ENCODE measurements at regions not wholly inside any gene's neighbourhood (a gene's known extent, or its start where the extent isn't known, plus 50 kb on each side); places are given as distances from the start of the nearest gene placed in this dataset.
A peak's percentile ranks its signal among the peaks of the same experiment; 100 is the strongest.

GRCh38 chr6:26194329-26194701 is 107.1 kb downstream of the HFE start:
- no peak overlapping the region for H3K4me3 ChIP-seq (ENCODE audit: control insufficient read depth in 1 of 2, extremely low read depth in 1 of 2, low read length in 1 of 2)
- Mint-ChIP-seq H3K36me3 (no peaks in the 10 kb centered on the region), H3K4me1 (peaks cover 29 to 50% (median 34%) of the 10 kb centered on the region in 3 donors), H3K9me3 (no peaks in the 10 kb centered on the region), H3K27me3 (no peaks in the 10 kb centered on the region), H3K4me3 (peak overlapping the region; percentile 34 to 98 (median 97)), H3K27ac (peak overlapping the region; percentile 93 to 98)
- WGBS (ENCODE audit: insufficient coverage) = no CpG with 5 or more reads among the region's 3 CpGs
- peaks cover 9 to 20% of the 10 kb centered on the region in 2 experiments for H3K4me1 ChIP-seq (ENCODE audit: control insufficient read depth in 1 of 2, extremely low read depth in 1 of 2, insufficient read depth in 2 of 2, low read length in 2 of 2)
- ATAC-seq (replicated peaks in 1 of 4) (no peak), DNase-seq (no peak)
- no peaks in the 10 kb centered on the region for H3K36me3 ChIP-seq (ENCODE audit: control insufficient read depth in 2 of 2, extremely low read depth in 1 of 2, insufficient read depth in 1 of 2, low read length in 1 of 2)
- CTCF ChIA-PET = interaction anchor here (1.0 to 6.4 kb wide), 6 partner anchors 11 to 57 kb away, joined by 3 to 73 read pairs (median 8); a partner anchor contains a TSS
- no peaks in the 10 kb centered on the region for H3K9me3 ChIP-seq
- no peaks in the 10 kb centered on the region for H3K27me3 ChIP-seq (replicated peaks in 1 of 2; ENCODE audit: control insufficient read depth in 2 of 2, extremely low read depth in 1 of 2, insufficient read depth in 2 of 2, low read length in 1 of 2)
- peak overlapping the region; percentile 85 for H3K27ac ChIP-seq (ENCODE audit: low read length)
- POLR2A ChIA-PET = interaction anchor here (0.6 to 9.1 kb wide), 17 partner anchors 11 to 1673 kb away, joined by 3 to 526 read pairs (median 7); a partner anchor contains a TSS

- ATAC-seq (replicated peaks in 1 of 4) = no peak
- H3K36me3 ChIP-seq (ENCODE audit: control insufficient read depth in 2 of 2, extremely low read depth in 1 of 2, insufficient read depth in 1 of 2, low read length in 1 of 2) = no peaks in the 10 kb centered on the region
- ChIA-PET CTCF (interaction anchor here (0.6 to 6.4 kb wide), 8 partner anchors 11 to 98 kb away, joined by 3 to 73 read pairs (median 17); a partner anchor contains a TSS), POLR2A (interaction anchor here (0.5 to 9.1 kb wide), 27 partner anchors 10 to 1699 kb away, joined by 3 to 526 read pairs (median 5); a partner anchor contains a TSS)
- no peaks in the 10 kb centered on the region for H3K27me3 ChIP-seq (replicated peaks in 1 of 2; ENCODE audit: control insufficient read depth in 2 of 2, extremely low read depth in 1 of 2, insufficient read depth in 2 of 2, low read length in 1 of 2)
- H3K9me3 Mint-ChIP-seq = no peaks in the 10 kb centered on the region
- H3K27me3 Mint-ChIP-seq = no peaks in the 10 kb centered on the region
- peaks cover 8 to 22% of the 10 kb centered on the region in 2 experiments for H3K4me1 ChIP-seq (ENCODE audit: control insufficient read depth in 1 of 2, extremely low read depth in 1 of 2, insufficient read depth in 2 of 2, low read length in 2 of 2)
- H3K27ac ChIP-seq (ENCODE audit: low read length) = peak overlapping the region; percentile 85
- H3K9me3 ChIP-seq = no peaks in the 10 kb centered on the region
- no peaks in the 10 kb centered on the region for H3K36me3 Mint-ChIP-seq
- H3K4me1 Mint-ChIP-seq = peaks cover 29 to 51% (median 37%) of the 10 kb centered on the region in 3 donors
- WGBS (ENCODE audit: insufficient coverage) = 0% methylated on average over 1 of the region's 8 CpGs
- peak overlapping the region; percentile 95 to 98 (median 97) for H3K4me3 Mint-ChIP-seq
- H3K4me3 ChIP-seq (ENCODE audit: control insufficient read depth in 1 of 2, extremely low read depth in 1 of 2, low read length in 1 of 2) = peak overlapping the region; percentile 79 to 99
- no peak for DNase-seq
- H3K27ac Mint-ChIP-seq = peak overlapping the region; percentile 93 to 98
Measured at GRCh38 chr6:26194816-26195375, 107.7 kb downstream of the HFE start.

- Histone ChIP-seq H3K27me3 (replicated peaks in 1 of 2; ENCODE audit: control insufficient read depth in 2 of 2, extremely low read depth in 1 of 2, insufficient read depth in 2 of 2, low read length in 1 of 2) (no peaks in the 10 kb centered on the region), H3K4me3 (ENCODE audit: control insufficient read depth in 1 of 2, extremely low read depth in 1 of 2, low read length in 1 of 2) (peak overlapping the region; percentile 79 to 99), H3K4me1 (ENCODE audit: control insufficient read depth in 1 of 2, extremely low read depth in 1 of 2, insufficient read depth in 2 of 2, low read length in 2 of 2) (peaks cover 13 to 26% of the 10 kb centered on the region in 2 experiments), H3K9me3 (no peaks in the 10 kb centered on the region), H3K36me3 (ENCODE audit: control insufficient read depth in 2 of 2, extremely low read depth in 1 of 2, insufficient read depth in 1 of 2, low read length in 1 of 2) (no peaks in the 10 kb centered on the region), H3K27ac (ENCODE audit: low read length) (peak overlapping the region; percentile 85)
- H3K27me3 Mint-ChIP-seq = no peaks in the 10 kb centered on the region
- DNase-seq = peak; percentile 49 to 96 (median 89)
- ChIA-PET CTCF (interaction anchor here (0.6 to 6.4 kb wide), 11 partner anchors 10 to 98 kb away, joined by 3 to 73 read pairs (median 7); a partner anchor contains a TSS), POLR2A (interaction anchor here (0.5 to 9.1 kb wide), 29 partner anchors 8 to 1698 kb away, joined by 3 to 526 read pairs (median 5); a partner anchor contains a TSS)
- H3K4me1 Mint-ChIP-seq = peaks cover 33 to 55% (median 42%) of the 10 kb centered on the region in 3 donors
- H3K36me3 Mint-ChIP-seq = no peaks in the 10 kb centered on the region
- no peaks in the 10 kb centered on the region for H3K9me3 Mint-ChIP-seq
- H3K4me3 Mint-ChIP-seq = peak overlapping the region; percentile 95 to 98 (median 97)
- H3K27ac Mint-ChIP-seq = peak overlapping the region; percentile 93 to 98
- ATAC-seq (replicated peaks in 1 of 4) = peak; percentile 32 to 56 (median 53)
- WGBS (ENCODE audit: insufficient coverage) = under 1% methylated on average over 20 of the region's 23 CpGs
Measured at GRCh38 chr6:26195376-26195923, 108.2 kb downstream of the HFE start.

DNA sequence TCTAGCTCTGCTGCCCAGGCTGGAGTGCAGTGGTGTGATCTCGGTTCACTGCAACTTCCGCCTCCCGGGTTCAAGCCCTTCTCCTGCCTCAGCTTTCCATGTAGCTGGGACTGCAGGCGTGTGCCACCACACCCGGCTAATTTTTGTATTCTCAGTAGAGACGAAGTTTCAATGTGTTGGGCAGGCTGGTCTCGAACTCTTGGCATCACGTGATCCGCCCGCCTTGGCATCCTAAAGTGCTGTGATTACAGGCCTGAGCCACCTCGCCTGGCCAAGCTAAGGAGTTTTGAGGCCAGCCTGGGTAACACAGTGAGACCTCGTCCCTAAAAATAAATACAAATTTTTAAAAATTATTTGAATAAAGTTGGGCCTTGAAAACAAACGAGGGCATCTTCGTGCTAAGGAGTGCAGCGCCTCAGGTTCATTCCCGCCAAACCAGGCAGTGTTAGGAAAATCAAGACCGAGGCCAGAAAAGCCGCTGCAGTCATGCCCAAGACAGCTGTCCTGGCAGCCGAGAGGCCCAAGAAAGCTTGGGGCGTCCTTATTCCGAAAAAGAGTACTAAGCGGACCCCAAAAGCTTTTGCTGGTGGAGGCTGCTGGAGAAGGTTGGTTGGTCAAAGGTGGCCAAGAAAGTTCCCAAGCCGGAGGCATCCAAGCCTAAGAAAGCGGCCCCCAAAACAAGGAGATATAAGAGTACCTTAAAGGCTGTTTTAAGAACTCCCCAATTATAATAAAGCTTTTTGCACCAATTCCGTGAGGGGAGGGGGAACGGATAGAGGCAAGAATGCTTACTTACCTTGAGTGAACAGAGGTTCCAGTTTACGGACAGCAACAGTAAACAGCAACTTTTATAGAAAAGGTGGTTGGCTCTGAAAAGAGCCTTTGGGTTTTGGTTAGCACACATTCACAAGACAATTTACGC is 109.0 kb downstream of the HFE start:
- Histone ChIP-seq H3K27ac (ENCODE audit: low read length) (peak overlapping the region; percentile 85), H3K4me3 (ENCODE audit: control insufficient read depth in 1 of 2, extremely low read depth in 1 of 2, low read length in 1 of 2) (peak overlapping the region; percentile 79 to 99), H3K4me1 (ENCODE audit: control insufficient read depth in 1 of 2, extremely low read depth in 1 of 2, insufficient read depth in 2 of 2, low read length in 2 of 2) (peaks cover 13 to 30% of the 10 kb centered on the region in 2 experiments), H3K9me3 (no peaks in the 10 kb centered on the region), H3K36me3 (ENCODE audit: control insufficient read depth in 2 of 2, extremely low read depth in 1 of 2, insufficient read depth in 1 of 2, low read length in 1 of 2) (no peaks in the 10 kb centered on the region), H3K27me3 (replicated peaks in 1 of 2; ENCODE audit: control insufficient read depth in 2 of 2, extremely low read depth in 1 of 2, insufficient read depth in 2 of 2, low read length in 1 of 2) (no peaks in the 10 kb centered on the region)
- WGBS (ENCODE audit: insufficient coverage) = 4% methylated on average over 10 of the region's 28 CpGs
- ChIA-PET POLR2A (interaction anchor here (0.5 to 9.1 kb wide), 44 partner anchors 8 to 1697 kb away, joined by 3 to 526 read pairs (median 7); a partner anchor contains a TSS), CTCF (interaction anchor here (0.6 to 6.4 kb wide), 16 partner anchors 8 to 79 kb away, joined by 3 to 73 read pairs (median 8); a partner anchor contains a TSS)
- Mint-ChIP-seq H3K27ac (peak overlapping the region; percentile 93 to 98), H3K4me3 (peak overlapping the region; percentile 95 to 98 (median 97)), H3K27me3 (no peaks in the 10 kb centered on the region), H3K36me3 (no peaks in the 10 kb centered on the region), H3K9me3 (no peaks in the 10 kb centered on the region), H3K4me1 (peaks cover 37 to 57% (median 44%) of the 10 kb centered on the region in 3 donors)
- no peak for ATAC-seq (replicated peaks in 1 of 4)
- peak in 5 of 35 experiments; percentile 20 to 48 (median 28) for DNase-seq

GRCh38 chr6:26196846-26197635 is 109.8 kb downstream of the HFE start:
- DNase-seq (peak; percentile 55 to 93 (median 81)), ATAC-seq (replicated peaks in 1 of 4) (peak; percentile 58 to 66 (median 61))
- Histone ChIP-seq H3K27me3 (replicated peaks in 1 of 2; ENCODE audit: control insufficient read depth in 2 of 2, extremely low read depth in 1 of 2, insufficient read depth in 2 of 2, low read length in 1 of 2) (no peaks in the 10 kb centered on the region), H3K4me1 (ENCODE audit: control insufficient read depth in 1 of 2, extremely low read depth in 1 of 2, insufficient read depth in 2 of 2, low read length in 2 of 2) (peaks cover 13 to 30% of the 10 kb centered on the region in 2 experiments), H3K9me3 (no peaks in the 10 kb centered on the region), H3K27ac (ENCODE audit: low read length) (peak overlapping the region; percentile 85), H3K36me3 (ENCODE audit: control insufficient read depth in 2 of 2, extremely low read depth in 1 of 2, insufficient read depth in 1 of 2, low read length in 1 of 2) (no peaks in the 10 kb centered on the region), H3K4me3 (ENCODE audit: control insufficient read depth in 1 of 2, extremely low read depth in 1 of 2, low read length in 1 of 2) (peak overlapping the region; percentile 79 to 99)
- Mint-ChIP-seq H3K36me3 (no peaks in the 10 kb centered on the region), H3K4me3 (peak overlapping the region; percentile 95 to 98 (median 97)), H3K4me1 (peaks cover 38 to 60% (median 46%) of the 10 kb centered on the region in 3 donors), H3K9me3 (no peaks in the 10 kb centered on the region), H3K27me3 (no peaks in the 10 kb centered on the region), H3K27ac (peak overlapping the region; percentile 93 to 98)
- 0% methylated on average over 41 of the region's 51 CpGs for whole genome bisulfite sequencing (ENCODE audit: insufficient coverage)
- ChIA-PET CTCF (interaction anchor here in 1 of 2 donors (0.6 to 6.4 kb wide), 15 partner anchors 8 to 114 kb away, joined by 3 to 73 read pairs (median 8); a partner anchor contains a TSS), POLR2A (interaction anchor here (0.5 to 9.1 kb wide), 52 partner anchors 8 to 1696 kb away, joined by 3 to 526 read pairs (median 9); a partner anchor contains a TSS)
